ENCODE measurements at regions not wholly inside any gene's neighbourhood (a gene's known extent, or its start where the extent isn't known, plus 50 kb on each side); places are given as distances from the start of the nearest gene placed in this dataset.

- intact Hi-C loops (cut with DNase I; ENCODE audit: low total_unique reads) = loop anchor here (10.0 kb wide), 1 partner anchor 499 kb away; no protein-coding TSS in a partner anchor
Measured at GRCh38 chr7:22555476-22555875, 55.5 kb upstream of the STEAP1B start.

GRCh38 chr7:22554184-22554583 lies 54.2 kb upstream of the STEAP1B start:
- H3K4me3 ChIP-seq = no peak overlapping the region
- H3K36me3 ChIP-seq = no peaks in the 10 kb centered on the region
- DNase-seq = no peak
- no peak for TF ChIP-seq POLR2A (IDR thresholded peaks at IDR 0.05)
- no peaks in the 10 kb centered on the region for H3K9me3 ChIP-seq
- intact Hi-C loops (cut with DNase I; ENCODE audit: low total_unique reads) = loop anchor here (10.0 kb wide), 1 partner anchor 501 kb away; no protein-coding TSS in a partner anchor
- peaks cover 0 to 9% of the 10 kb centered on the region in 2 donors for H3K4me1 ChIP-seq
- no peak overlapping the region for H3K27ac ChIP-seq
- no peaks in the 10 kb centered on the region for H3K27me3 ChIP-seq

More at GRCh38 chr7:22555476-22555875, 55.5 kb upstream of the STEAP1B start:
- Histone ChIP-seq H3K36me3 (no peaks in the 10 kb centered on the region), H3K4me1 (peaks cover 0 to 2% of the 10 kb centered on the region in 2 donors), H3K4me3 (no peak overlapping the region), H3K27ac (no peak overlapping the region), H3K27me3 (no peaks in the 10 kb centered on the region), H3K9me3 (no peaks in the 10 kb centered on the region)
- TF ChIP-seq POLR2A (IDR thresholded peaks at IDR 0.05) = no peak
- TF ChIP-seq CTCF (IDR thresholded peaks at IDR 0.05) = no peak
- DNase-seq = no peak

GRCh38 chr7:22551768-22552513 lies 52.0 kb upstream of the STEAP1B start:
- Histone ChIP-seq H3K4me3 (no peak overlapping the region), H3K36me3 (no peaks in the 10 kb centered on the region), H3K27me3 (no peaks in the 10 kb centered on the region), H3K4me1 (peaks cover 0 to 9% of the 10 kb centered on the region in 2 donors), H3K27ac (no peak overlapping the region), H3K9me3 (no peaks in the 10 kb centered on the region)
- intact Hi-C loops (cut with DNase I; ENCODE audit: low total_unique reads) = loop anchor here (10.0 kb wide), 1 partner anchor 503 kb away; no protein-coding TSS in a partner anchor
- TF ChIP-seq POLR2A (IDR thresholded peaks at IDR 0.05) (no peak), CTCF (IDR thresholded peaks at IDR 0.05) (no peak)
- DNase-seq = no peak

- Histone ChIP-seq H3K27ac (no peak overlapping the region), H3K4me1 (peaks cover 0 to 9% of the 10 kb centered on the region in 2 donors), H3K36me3 (no peaks in the 10 kb centered on the region), H3K27me3 (no peaks in the 10 kb centered on the region), H3K9me3 (no peaks in the 10 kb centered on the region), H3K4me3 (no peak overlapping the region)
- no peak for DNase-seq
- intact Hi-C loops (cut with DNase I; ENCODE audit: low total_unique reads) = loop anchor here (10.0 kb wide), 1 partner anchor 504 kb away; no protein-coding TSS in a partner anchor
- no peak for TF ChIP-seq POLR2A (IDR thresholded peaks at IDR 0.05)
- TF ChIP-seq CTCF (IDR thresholded peaks at IDR 0.05) = no peak
Measured at GRCh38 chr7:22550514-22551030, 50.6 kb upstream of the STEAP1B start.

- no peaks in the 10 kb centered on the region for H3K36me3 ChIP-seq
- no peaks in the 10 kb centered on the region for H3K9me3 ChIP-seq
- DNase-seq = no peak
- TF ChIP-seq POLR2A (IDR thresholded peaks at IDR 0.05) (no peak), CTCF (IDR thresholded peaks at IDR 0.05) (peak in 2 of 4 experiments; percentile 65 to 77)
- intact Hi-C loops (cut with DNase I; ENCODE audit: low total_unique reads) = loop anchor here (10.0 kb wide), 1 partner anchor 505 kb away; no protein-coding TSS in a partner anchor
- peak overlapping the region in 1 of 2 donors; percentile 2 for H3K4me3 ChIP-seq
- no peak overlapping the region for H3K27ac ChIP-seq
- H3K4me1 ChIP-seq = peaks cover 0 to 9% of the 10 kb centered on the region in 2 donors
- no peaks in the 10 kb centered on the region for H3K27me3 ChIP-seq
Measured at GRCh38 chr7:22549667-22550513, 49.9 kb upstream of the STEAP1B start.
